GM12865 (cell line): ENCODE measurements at regions not wholly inside any gene's neighbourhood (a gene's known extent, or its start where the extent isn't known, plus 50 kb on each side); places are given as distances from the start of the nearest gene placed in this dataset.

Source experiments
- DNase-seq: peaks from one replicate; pipeline ENCODE4 v3.0.0; 2010; ENCODE audit warnings: low read depth
- H3K4me3 ChIP-seq: 2 replicates; pipeline ENCODE4 v1.5.1; 2011; ENCODE audit warnings: mild to moderate bottlenecking, low read depth, low read length, control low read depth
- CTCF ChIP-seq: IDR thresholded peaks from 2 replicates; pipeline ENCODE4 v1.5.1; 2011; ENCODE audit warnings: low read length, control low read depth, low read depth, inconsistent platforms; ENCODE audit not compliant: insufficient read depth; ENCODE audit errors: missing control alignments

- no peak for DNase-seq
- TF ChIP-seq CTCF: no peak
- no peak overlapping the region for H3K4me3 ChIP-seq
Measured at GRCh38 chr14:22149058-22149457, 440.0 kb downstream of the DAD1 start.

GRCh38 chr14:22147716-22148115 lies 441.3 kb downstream of the DAD1 start:
- no peak for TF ChIP-seq CTCF
- no peak overlapping the region for H3K4me3 ChIP-seq
- no peak for DNase-seq

- no peak for DNase-seq
- TF ChIP-seq CTCF: no peak
- H3K4me3 ChIP-seq: no peak overlapping the region
Measured at GRCh38 chr14:22143363-22143762, 445.7 kb downstream of the DAD1 start.

GRCh38 chr14:22140633-22141032 lies 448.4 kb downstream of the DAD1 start:
- no peak for TF ChIP-seq CTCF
- no peak overlapping the region for H3K4me3 ChIP-seq
- DNase-seq: no peak

GRCh38 chr14:22131749-22132476 lies 457.1 kb downstream of the DAD1 start:
- peak; percentile 55 for TF ChIP-seq CTCF
- peak; percentile 46 for DNase-seq
- no peak overlapping the region for H3K4me3 ChIP-seq

- no peak for TF ChIP-seq CTCF
Measured at GRCh38 chr14:22124073-22124613, 450.5 kb upstream of the OR4E1 start.

More at GRCh38 chr14:22124073-22124613, 450.5 kb upstream of the OR4E1 start:
- DNase-seq: no peak
- H3K4me3 ChIP-seq: no peak overlapping the region
